AG04449 (cell line): ENCODE measurements at regions not wholly inside any gene's neighbourhood (a gene's known extent, or its start where the extent isn't known, plus 50 kb on each side); places are given as distances from the start of the nearest gene placed in this dataset.

Source experiments
- CTCF ChIA-PET: fragments of 350-600 bp; formaldehyde crosslinking; extraction: SDS; loops from one replicate; lab custom pipeline; 2021; ENCODE audit warnings: antibody characterized with exemption; lab: Yijun Ruan, JAX
- POLR2A ChIA-PET: fragments of 400-600, 350-600 bp; formaldehyde crosslinking; extraction: SDS; loops from one replicate; lab custom pipeline; 2020; ENCODE audit warnings: antibody characterized with exemption, inconsistent platforms; lab: Yijun Ruan, JAX
- DNase-seq: peaks from one replicate; pipeline ENCODE4 v3.0.0-alpha.2; 2010; ENCODE audit warnings: low read depth, low spot score
- H3K4me3 ChIP-seq: 2 replicates; pipeline ENCODE4 v1.5.1; 2011; ENCODE audit warnings: low read depth, mild to moderate bottlenecking, control low read depth, low read length
- CTCF ChIP-seq: IDR thresholded peaks from one replicate; pipeline ENCODE4 v1.5.1; 2011; ENCODE audit warnings: mild to moderate bottlenecking, moderate library complexity, low read length, control low read depth, inconsistent platforms; ENCODE audit not compliant: insufficient read depth; ENCODE audit errors: missing control alignments

- POLR2A ChIA-PET: no interaction called here
- no peak overlapping the region for H3K4me3 ChIP-seq
- no peak for TF ChIP-seq CTCF
- no peak for DNase-seq
- CTCF ChIA-PET: interaction anchor here (1.7 kb wide), 1 partner anchor 8 kb away, joined by 11 read pairs; no protein-coding TSS in a partner anchor
Measured at GRCh38 chr17:71464751-71465150, 656.1 kb upstream of the SOX9 start.

- no peak overlapping the region for H3K4me3 ChIP-seq
- DNase-seq: no peak
- no peak for TF ChIP-seq CTCF
- CTCF ChIA-PET: interaction anchor here (0.6 kb wide), 1 partner anchor 8 kb away, joined by 4 read pairs; no protein-coding TSS in a partner anchor
- POLR2A ChIA-PET: no interaction called here
Measured at GRCh38 chr17:71467719-71468118, 653.1 kb upstream of the SOX9 start.

GRCh38 chr17:71470062-71470461 lies 650.8 kb upstream of the SOX9 start:
- ChIA-PET POLR2A (no interaction called here), CTCF (interaction anchor here (0.7 to 6.7 kb wide), 4 partner anchors 9 to 1544 kb away, joined by 3 to 56 read pairs (median 4); no protein-coding TSS in a partner anchor)
- no peak overlapping the region for H3K4me3 ChIP-seq
- no peak for TF ChIP-seq CTCF
- DNase-seq: no peak

- H3K4me3 ChIP-seq: no peak overlapping the region
- ChIA-PET POLR2A (no interaction called here), CTCF (interaction anchor here (0.6 to 6.7 kb wide), 40 partner anchors 9 to 1070 kb away, joined by 3 to 56 read pairs (median 3); partner anchors contain the start of gene SOX9)
- TF ChIP-seq CTCF: peak; percentile 63
- DNase-seq: no peak
Measured at GRCh38 chr17:71472809-71473789, 647.7 kb upstream of the SOX9 start.

GRCh38 chr17:71477356-71477755 lies 643.5 kb upstream of the SOX9 start:
- no peak overlapping the region for H3K4me3 ChIP-seq
- TF ChIP-seq CTCF: no peak
- DNase-seq: no peak
- ChIA-PET POLR2A (no interaction called here), CTCF (interaction anchor here (0.8 to 0.9 kb wide), 2 partner anchors 16 to 1063 kb away, joined by 3 to 4 read pairs; no protein-coding TSS in a partner anchor)

- ChIA-PET CTCF (no interaction called here), POLR2A (no interaction called here)
- no peak for DNase-seq
- no peak overlapping the region for H3K4me3 ChIP-seq
- TF ChIP-seq CTCF: no peak
Measured at GRCh38 chr17:71480099-71480498, 640.7 kb upstream of the SOX9 start.
